NT2/D1 (cell line): ENCODE measurements at regions not wholly inside any gene's neighbourhood (a gene's known extent, or its start where the extent isn't known, plus 50 kb on each side); places are given as distances from the start of the nearest gene placed in this dataset.
A peak's percentile ranks its signal among the peaks of the same experiment; 100 is the strongest.

Experiments used
- DNase-seq: peaks from one replicate; pipeline ENCODE4 v3.0.0-alpha.2; 2011; ENCODE audit warnings: low read depth, low spot score
- H3K27me3 ChIP-seq: 2 replicates; pipeline ENCODE4 v1.6.0; 2011; ENCODE audit warnings: mild to moderate bottlenecking; ENCODE audit not compliant: insufficient read length, insufficient read depth
- H3K36me3 ChIP-seq: 2 replicates; pipeline ENCODE4 v1.6.1; 2011; ENCODE audit warnings: mild to moderate bottlenecking, low read length, mixed read lengths; ENCODE audit not compliant: insufficient read depth, insufficient read length
- H3K4me1 ChIP-seq: 2 replicates; pipeline ENCODE4 v1.5.1; 2011; ENCODE audit not compliant: insufficient read depth, insufficient read length
- H3K4me3 ChIP-seq: 2 replicates; pipeline ENCODE4 v1.5.1; 2011; ENCODE audit warnings: low read depth; ENCODE audit not compliant: insufficient read length
- H3K9ac ChIP-seq: 2 replicates; pipeline ENCODE4 v1.6.0; 2011; ENCODE audit warnings: low read depth; ENCODE audit not compliant: insufficient read length
- H3K9me3 ChIP-seq: 2 replicates; pipeline ENCODE4 v1.5.1; 2011; ENCODE audit warnings: mild to moderate bottlenecking, low read length; ENCODE audit not compliant: insufficient read depth
- SUZ12 ChIP-seq: IDR thresholded peaks from 2 replicates; pipeline ENCODE4 v1.6.1; 2011; ENCODE audit not compliant: insufficient read length, insufficient read depth; ENCODE audit errors: extremely low read depth
- YY1 ChIP-seq: IDR thresholded peaks from 2 replicates; pipeline ENCODE4 v1.6.1; 2011; ENCODE audit not compliant: insufficient read length, insufficient read depth
- ZNF274 ChIP-seq: IDR thresholded peaks from 2 replicates; pipeline ENCODE4 v1.6.1; 2011; ENCODE audit warnings: mild to moderate bottlenecking, low read depth, low read length

DNA sequence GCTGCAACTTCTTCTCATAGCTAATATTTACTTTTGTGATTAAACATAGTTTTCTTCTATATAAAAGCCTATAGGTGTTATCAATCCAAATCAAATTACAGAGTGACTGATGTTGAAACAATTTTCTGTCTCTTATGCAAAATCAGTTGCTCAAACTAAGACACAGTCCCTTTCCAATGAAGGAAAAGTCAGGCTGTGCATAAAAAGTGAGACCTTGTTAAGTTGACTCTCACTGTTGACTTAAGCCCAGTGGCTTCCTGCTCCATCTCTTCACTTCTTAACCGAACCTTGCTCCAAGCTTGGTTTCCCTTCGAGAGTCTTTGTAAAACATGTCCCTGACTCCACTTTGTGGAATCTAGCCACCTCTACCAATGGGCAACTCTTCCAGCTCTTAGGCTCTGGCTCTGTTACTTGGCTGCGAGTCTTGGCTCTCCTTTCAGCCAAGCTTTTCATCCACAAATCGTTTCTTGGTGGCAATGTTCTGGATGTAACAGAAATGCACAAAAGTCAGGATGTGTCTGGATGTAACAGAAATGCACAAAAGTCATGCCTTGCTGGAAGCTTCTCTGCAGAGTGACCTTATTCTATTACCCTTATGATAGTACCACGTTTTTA is 118.9 kb downstream of the LIG4 start:
- Histone ChIP-seq H3K4me3 (no peak overlapping the region), H3K9me3 (no peaks in the 10 kb centered on the region), H3K27me3 (no peaks in the 10 kb centered on the region), H3K9ac (no peak overlapping the region), H3K36me3 (no peaks in the 10 kb centered on the region), H3K4me1 (no peaks in the 10 kb centered on the region)
- TF ChIP-seq SUZ12 (no peak), YY1 (no peak), ZNF274 (no peak)
- no peak for DNase-seq

DNA sequence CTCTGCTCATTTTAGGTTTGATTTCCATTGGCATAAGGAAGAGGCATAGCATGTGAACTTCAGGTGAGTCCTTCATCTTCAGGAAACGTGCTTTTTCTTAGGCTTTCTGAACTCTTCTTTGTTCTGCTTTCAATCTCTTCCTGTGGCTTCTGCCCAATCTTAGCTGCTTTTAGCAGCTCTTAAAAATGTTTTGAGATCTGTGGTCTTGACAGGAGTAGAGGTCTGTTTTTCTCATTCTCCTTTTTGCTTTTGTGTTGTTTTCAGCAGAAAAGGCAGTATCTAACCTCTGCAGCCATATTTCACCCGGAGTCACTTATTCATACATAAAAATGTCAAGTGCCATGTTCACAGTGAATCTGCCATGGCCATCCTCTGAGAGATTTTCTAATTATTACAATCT is 120.3 kb downstream of the LIG4 start:
- Histone ChIP-seq H3K4me3 (no peak overlapping the region), H3K9me3 (no peaks in the 10 kb centered on the region), H3K36me3 (no peaks in the 10 kb centered on the region), H3K9ac (no peak overlapping the region), H3K4me1 (no peaks in the 10 kb centered on the region), H3K27me3 (no peaks in the 10 kb centered on the region)
- DNase-seq = no peak
- TF ChIP-seq ZNF274 (no peak), YY1 (no peak), SUZ12 (no peak)

DNA sequence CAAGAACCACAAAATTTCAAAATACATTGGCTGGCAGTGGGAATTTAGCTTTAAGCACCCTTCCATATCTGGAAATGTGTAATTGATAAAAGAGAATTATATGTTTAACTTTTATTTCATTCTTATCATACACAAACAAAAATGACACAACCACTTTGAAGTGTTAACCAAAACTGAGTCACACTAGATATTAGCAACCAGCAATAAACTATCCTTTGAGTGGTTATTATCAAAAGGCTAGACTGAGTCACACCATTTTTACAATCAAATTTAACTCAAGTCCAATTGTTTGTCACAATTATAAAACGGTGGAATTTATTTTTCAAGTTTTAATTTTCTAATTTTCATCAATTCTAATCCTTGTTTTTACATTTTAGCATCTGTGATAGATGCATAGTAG is 121.7 kb downstream of the LIG4 start:
- Histone ChIP-seq H3K4me1 (no peaks in the 10 kb centered on the region), H3K36me3 (no peaks in the 10 kb centered on the region), H3K4me3 (no peak overlapping the region), H3K9ac (no peak overlapping the region), H3K27me3 (no peaks in the 10 kb centered on the region), H3K9me3 (no peaks in the 10 kb centered on the region)
- TF ChIP-seq SUZ12 (no peak), YY1 (no peak), ZNF274 (no peak)
- no peak for DNase-seq

DNA sequence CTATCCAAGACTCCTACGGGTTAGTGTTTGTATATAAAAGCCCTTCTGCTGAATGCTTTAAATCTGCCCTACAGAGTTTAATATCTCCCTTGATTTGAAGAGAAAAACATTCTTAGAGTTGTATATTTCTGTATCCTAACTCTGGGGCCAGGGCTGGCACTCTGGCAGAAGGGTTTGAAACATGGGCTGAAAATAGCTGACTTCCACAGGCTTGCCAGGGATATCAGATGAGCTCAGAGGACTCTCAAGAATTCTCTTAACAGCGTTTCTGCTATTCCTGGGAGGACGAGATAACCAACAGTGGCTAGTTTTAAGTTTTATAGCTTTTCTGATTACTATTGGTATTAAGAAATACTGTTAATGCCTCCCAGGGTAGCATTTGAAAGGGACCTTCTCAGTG is 127.5 kb downstream of the LIG4 start:
- Histone ChIP-seq H3K27me3 (no peaks in the 10 kb centered on the region), H3K9ac (no peak overlapping the region), H3K9me3 (no peaks in the 10 kb centered on the region), H3K4me1 (no peaks in the 10 kb centered on the region), H3K36me3 (no peaks in the 10 kb centered on the region), H3K4me3 (no peak overlapping the region)
- no peak for TF ChIP-seq SUZ12
- TF ChIP-seq ZNF274 = no peak
- TF ChIP-seq YY1 = no peak
- DNase-seq = no peak

DNA sequence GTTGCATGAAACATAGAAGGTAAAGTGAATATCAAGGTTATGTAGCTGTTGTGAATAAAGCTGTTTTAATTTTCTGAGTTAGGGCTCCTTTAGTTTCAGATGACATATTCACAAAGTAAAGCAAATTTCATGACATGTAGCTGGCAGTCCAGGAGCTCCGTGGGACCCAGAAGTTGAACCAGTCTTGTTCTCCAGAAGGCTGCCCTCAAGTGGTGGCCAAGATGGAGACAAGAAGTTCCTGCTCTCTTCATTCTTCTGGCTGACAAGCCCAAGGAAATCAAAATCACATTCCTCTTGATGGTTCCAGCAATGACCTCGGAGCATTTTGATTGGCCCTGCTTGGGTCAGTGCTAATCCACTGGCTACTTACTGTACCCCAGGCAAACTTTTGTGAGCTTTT is 128.7 kb downstream of the LIG4 start:
- H3K36me3 ChIP-seq = no peaks in the 10 kb centered on the region
- H3K4me3 ChIP-seq = no peak overlapping the region
- no peak for TF ChIP-seq ZNF274
- TF ChIP-seq YY1 = no peak
- TF ChIP-seq SUZ12 = no peak
- DNase-seq = peak; percentile 16
- H3K4me1 ChIP-seq = no peaks in the 10 kb centered on the region
- no peak overlapping the region for H3K9ac ChIP-seq
- no peaks in the 10 kb centered on the region for H3K27me3 ChIP-seq
- no peaks in the 10 kb centered on the region for H3K9me3 ChIP-seq

DNA sequence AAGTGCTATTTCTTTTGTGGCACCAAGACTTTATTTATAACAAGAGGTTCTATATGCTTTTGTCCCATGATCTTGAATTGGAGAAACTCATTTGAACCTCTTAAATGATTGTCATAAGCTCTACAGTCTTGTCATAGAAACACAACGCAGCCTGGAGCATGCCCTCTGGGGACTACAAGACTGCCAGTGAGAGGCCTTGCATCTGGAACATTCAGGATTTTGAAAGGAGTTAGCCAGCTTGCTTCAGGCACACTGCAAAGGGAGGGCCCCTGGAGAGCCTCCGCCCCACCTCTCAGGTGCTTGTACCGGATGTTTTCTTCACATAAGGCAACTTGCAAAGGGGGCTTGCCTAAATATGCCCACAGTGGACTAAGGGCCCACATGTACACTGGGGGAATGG is 130.5 kb downstream of the LIG4 start:
- Histone ChIP-seq H3K36me3 (no peaks in the 10 kb centered on the region), H3K27me3 (no peaks in the 10 kb centered on the region), H3K4me3 (no peak overlapping the region), H3K9me3 (no peaks in the 10 kb centered on the region), H3K4me1 (no peaks in the 10 kb centered on the region), H3K9ac (no peak overlapping the region)
- TF ChIP-seq YY1 (no peak), SUZ12 (no peak), ZNF274 (no peak)
- DNase-seq = no peak

GRCh38 chr13:108083056-108083455 is 132.3 kb downstream of the LIG4 start:
- TF ChIP-seq SUZ12 (no peak), YY1 (no peak), ZNF274 (no peak)
- no peak overlapping the region for H3K9ac ChIP-seq
- DNase-seq = no peak
- H3K36me3 ChIP-seq = no peaks in the 10 kb centered on the region
- no peaks in the 10 kb centered on the region for H3K27me3 ChIP-seq
- H3K4me1 ChIP-seq = no peaks in the 10 kb centered on the region
- H3K9me3 ChIP-seq = no peaks in the 10 kb centered on the region
- no peak overlapping the region for H3K4me3 ChIP-seq

- no peak overlapping the region for H3K4me3 ChIP-seq
- DNase-seq = no peak
- no peak overlapping the region for H3K9ac ChIP-seq
- no peaks in the 10 kb centered on the region for H3K9me3 ChIP-seq
- H3K36me3 ChIP-seq = no peaks in the 10 kb centered on the region
- H3K27me3 ChIP-seq = no peaks in the 10 kb centered on the region
- TF ChIP-seq SUZ12 (no peak), YY1 (no peak)
- H3K4me1 ChIP-seq = no peaks in the 10 kb centered on the region
Measured at GRCh38 chr13:108082481-108082880, 132.9 kb downstream of the LIG4 start.
